ENCODE measurements at regions not wholly inside any gene's neighbourhood (a gene's known extent, or its start where the extent isn't known, plus 50 kb on each side); places are given as distances from the start of the nearest gene placed in this dataset.

DNA sequence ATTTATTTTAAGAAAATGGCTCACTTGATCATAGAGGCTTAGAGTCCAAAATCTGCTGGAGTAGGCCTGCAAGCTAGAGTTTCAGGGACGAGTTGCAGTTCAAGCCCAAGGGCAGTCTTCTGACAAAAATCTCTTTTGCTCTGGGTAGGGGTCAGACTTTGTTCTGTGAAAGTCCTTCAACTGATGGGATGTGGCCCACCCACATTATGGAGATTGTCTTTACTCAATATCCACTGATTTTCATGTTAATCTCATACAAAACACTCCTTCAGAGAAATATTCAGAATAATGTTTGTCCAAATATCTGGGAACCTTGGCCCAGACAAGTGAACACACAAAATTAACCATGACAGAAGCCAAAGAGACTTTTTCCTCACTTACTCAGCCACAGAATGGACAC lies 98.6 kb upstream of the RSPO3 start:
- DNase-seq: no peak

DNA sequence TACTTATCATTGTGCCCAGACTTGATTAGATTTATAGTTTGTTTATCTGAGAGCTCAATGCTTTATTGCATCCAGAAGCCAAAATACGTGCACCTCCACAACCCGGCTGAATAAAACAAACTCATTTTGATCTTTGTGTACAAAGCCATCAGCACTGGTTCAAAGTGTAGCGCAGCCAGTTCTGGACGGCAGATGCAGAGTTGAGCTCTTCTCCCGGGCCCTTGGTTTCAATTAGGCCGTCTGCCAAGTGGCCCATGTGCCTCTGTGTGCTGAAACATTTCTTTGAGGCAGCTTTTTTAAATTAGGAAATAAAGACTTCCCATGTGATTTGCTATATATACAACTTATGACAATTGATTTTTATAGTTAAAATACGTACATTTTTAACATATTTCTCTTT lies 96.2 kb upstream of the RSPO3 start:
- DNase-seq: no peak

DNA sequence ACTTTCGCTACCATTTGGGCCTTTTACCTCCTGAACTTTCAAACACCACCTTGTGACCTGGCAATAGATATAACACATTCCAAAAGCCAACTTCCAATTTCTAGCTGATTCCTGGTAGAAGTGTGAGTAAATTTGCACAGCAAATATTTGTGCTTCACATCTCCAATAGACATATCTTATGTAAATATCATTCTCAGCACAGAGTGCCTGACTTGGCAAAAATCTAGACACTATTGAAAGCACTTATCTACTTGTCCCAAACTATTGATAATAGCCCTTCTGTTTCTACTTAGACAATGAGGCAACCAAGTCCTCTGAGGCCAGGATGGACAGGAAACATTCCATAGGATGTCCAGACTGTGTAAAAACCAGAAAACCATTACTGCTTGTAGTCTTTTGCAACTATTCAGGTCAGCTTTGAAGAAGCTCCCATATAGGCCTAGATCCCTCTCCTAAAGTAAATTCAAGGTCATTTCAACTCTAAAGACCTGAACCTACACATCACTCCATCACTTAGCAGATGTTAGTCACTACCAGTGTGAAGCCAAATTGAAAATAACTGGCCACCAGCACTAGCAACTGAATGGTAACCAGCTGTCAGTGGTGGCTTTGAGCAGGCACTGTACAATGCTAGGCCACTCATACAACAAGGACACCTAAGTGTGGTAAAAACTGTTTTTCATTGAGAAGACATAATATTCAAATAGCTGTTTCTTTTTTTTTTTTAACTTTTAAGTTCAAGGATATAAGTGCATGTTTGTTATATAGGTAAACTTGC lies 95.3 kb upstream of the RSPO3 start:
- no peak for DNase-seq

DNA sequence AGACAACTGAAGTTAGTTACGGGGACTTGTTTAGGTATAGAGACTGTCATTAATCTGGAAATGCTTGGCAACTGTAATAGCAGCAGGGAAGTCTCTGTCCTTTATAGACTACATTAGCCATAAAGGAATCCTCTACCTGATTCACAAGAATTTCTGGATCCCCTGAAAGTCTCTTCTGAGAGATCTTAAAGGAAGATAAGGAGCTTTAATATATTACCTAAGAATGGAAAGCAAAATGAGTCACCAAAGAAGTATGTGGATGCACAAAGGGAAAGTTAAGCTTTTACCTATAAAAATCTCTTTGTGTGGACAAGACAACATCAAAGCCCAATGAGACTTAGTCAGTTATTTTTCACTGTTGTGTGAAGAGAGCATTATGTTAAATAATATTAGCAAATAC lies 92.2 kb upstream of the RSPO3 start:
- no peak for DNase-seq

DNA sequence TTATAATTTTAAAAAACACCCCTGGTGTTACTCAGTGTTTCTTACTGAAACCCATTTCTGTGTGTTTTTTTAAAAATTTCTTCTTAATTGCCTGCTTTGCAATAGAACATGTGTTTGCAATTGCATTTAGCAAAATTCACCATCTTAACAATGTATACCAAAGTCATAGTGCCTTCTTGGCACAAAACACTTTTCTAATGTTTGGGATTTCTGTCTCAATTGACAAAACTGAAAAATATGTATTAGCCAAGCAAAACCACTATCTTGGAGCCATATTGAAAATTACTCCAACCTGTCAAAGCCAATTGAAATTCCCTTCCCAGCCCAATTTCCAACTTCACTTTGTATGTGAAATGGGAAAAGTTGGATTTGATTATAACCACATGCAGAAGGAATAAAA lies 88.4 kb upstream of the RSPO3 start:
- no peak for DNase-seq

DNA sequence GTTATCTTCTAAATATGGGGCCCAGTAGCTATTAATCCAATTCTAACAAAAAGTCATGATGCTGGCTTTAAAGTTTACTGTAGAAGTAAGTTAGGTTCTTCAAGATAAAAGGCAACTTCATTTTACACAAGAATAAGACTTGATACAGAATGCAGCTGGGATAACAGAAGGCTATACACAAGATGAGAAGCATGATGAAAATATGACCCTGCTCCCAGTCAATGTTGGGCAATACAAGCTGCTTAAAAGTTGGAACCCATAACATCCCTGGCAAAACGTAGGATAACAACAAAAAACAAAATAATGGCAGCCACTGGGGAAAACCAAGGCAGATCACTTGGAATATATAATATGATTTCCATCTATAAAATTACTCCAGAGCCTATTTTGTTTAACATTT lies 87.6 kb upstream of the RSPO3 start:
- no peak for DNase-seq

DNA sequence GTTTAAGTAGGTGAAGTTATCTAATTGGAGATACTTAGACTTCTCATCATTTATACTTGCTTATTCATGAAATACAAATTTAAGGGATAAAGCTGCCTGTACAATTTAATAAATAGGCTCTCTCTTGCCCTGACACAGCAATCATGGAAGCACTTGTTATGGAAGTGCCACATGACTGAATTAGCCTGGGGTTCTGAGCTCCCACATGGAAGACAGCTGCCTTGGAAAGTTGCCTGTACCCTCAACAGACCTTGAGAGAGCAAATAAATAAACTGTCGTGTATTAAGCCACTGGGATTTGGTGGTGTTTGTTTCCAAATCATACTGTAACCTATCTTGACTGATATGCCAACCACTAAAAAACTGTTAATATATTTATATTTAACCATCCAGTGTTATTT lies 87.0 kb upstream of the RSPO3 start:
- DNase-seq: no peak

DNA sequence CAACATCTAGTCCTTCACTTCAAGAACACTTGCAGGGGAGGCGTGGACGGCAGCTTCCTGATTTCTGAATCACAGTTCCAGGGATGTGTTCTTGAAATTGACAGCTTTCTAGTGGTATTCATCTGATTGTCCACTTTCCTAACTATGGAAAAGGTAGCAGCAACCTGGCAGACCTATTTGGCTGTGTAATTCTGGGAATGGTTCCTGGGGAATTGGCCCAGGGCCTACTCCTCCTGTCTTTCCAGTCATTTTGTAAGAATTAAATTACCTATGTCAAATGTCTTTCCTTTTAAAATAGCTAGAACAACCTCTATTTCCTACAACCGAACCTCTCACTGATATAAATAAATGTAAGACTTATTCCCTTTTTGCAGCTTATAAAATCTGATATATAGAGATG lies 85.5 kb upstream of the RSPO3 start:
- DNase-seq: no peak

DNA sequence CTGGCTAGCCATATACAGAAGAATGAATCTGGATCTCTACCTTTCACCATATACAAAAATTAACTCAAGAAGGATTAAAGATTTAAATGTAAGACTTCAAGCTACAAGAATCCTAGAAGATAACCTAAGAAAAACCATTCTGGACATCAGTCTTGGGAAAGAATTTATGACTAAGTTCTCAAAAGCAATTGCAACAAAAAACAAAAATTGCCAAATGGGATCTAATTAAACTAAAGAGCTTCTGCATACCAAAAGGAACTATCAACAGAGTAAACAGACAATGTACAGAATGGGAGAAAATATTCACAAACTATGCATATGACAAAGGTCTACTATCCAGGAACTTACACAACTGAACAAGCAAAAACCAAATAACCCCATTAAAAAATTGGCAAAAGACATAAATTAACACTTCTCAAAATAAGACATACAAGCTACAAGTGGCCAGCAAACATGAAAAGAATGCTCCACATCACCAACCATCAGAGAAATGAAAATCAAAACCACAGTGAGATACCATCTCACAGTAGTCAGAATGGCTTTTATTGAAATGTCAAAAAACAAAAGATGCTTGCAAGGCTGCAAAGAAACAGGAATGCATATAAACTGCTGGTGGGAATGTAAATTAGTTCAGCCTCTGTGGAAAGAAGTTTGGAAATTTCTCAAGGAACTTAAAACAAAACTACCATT lies 66.8 kb upstream of the RSPO3 start:
- DNase-seq: no peak

DNA sequence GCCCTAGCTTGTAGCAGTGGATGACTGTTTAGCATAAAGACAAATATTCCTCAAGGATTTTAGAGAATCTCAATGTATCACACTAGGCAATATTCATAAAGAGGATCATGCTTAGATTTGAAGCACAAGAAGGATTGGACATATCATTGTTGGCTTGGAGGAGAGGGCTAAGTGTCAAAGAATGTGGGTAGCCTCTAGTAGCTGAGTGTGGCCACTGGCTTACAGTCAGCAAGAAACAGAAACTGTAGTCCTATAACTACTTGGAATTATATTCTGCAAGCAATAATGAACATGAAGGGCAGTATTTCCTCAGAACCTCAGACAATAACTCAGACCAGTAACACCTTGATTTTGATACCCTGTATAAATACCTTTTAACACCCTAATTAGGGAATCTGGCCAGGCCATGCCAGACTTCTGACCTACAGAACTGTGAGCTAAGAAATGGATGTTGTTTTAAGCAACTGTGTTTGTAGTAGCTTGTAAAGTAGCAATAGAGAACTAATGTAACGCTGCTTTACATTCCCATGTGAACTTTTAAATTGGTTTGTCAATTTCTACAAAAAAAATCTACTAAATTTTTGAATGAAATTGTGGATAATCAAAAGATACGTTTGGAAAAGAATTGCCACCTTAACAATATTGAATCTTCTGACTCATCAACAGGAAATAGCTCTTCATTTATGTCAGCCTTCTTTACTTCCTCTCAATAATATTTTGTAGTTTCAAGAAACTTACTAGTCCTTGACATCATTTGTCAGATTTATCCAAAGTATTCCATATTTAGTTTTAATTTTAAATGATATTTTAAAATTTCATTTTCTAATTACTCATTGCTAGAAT lies 65.2 kb upstream of the RSPO3 start:
- no peak for DNase-seq

DNA sequence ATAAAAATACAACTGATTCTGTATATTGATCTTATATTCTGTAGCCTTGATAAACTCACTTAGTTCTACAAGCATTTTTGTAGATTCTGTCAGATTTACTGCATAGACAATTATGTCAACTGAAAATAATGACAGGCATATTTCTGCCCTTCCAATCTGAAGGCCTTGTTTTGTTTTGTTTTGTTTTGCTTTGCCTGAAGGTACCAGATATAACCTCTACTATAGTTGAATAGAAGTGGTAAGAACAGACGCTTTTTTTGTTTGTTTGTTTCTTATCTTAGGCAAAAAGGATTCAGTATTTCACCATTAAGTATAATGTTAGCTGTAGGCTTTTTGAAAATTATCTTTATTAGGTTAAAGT lies 64.6 kb upstream of the RSPO3 start:
- no peak for DNase-seq

DNA sequence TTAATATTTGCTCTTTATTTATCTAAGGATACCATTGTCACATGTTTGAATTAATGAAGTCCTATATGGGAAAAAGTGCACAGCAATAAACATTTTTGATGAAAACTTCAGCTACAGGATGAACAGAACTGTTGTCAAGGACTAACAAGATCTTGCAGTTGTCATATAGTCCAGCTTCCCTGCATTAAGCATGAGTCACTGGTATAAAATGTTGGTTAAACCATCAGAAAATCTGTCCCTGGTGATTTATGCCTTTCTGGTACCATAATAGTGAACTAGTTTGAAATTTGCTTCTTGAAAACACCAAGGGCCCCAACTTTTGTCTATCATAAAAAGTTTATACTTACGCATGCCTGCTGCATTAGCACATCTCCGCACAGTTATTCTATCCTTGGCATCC lies 60.4 kb upstream of the RSPO3 start:
- DNase-seq: no peak

DNA sequence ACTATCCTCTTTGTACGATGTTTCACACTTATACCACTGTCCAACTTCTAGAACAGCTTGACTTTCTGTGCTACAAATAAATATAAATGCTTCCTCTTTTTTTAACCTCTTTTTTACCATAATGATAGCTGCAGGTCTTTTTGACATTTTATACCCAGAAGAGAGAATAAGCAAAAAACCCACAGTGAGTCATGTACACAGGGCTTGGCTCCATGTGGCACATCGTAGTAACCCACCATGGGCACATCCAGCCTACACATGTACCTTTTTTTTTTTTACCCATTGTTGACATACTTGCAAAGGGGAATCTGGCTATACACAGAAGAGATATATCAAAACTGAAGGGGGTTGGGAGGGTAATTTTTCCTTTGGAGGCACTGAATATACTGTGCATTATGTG lies 59.5 kb upstream of the RSPO3 start:
- no peak for DNase-seq
